ENCODE measurements at regions not wholly inside any gene's neighbourhood (a gene's known extent, or its start where the extent isn't known, plus 50 kb on each side); places are given as distances from the start of the nearest gene placed in this dataset.
"Not testable (repeated sequence)": the region's sequence is repeated elsewhere in the genome, so short reads cannot be mapped to it uniquely, and the experiment has no call there.

- CTCF ChIA-PET, result no interaction called here
Measured at GRCh38 chr21:8991968-8992621, 1529.3 kb upstream of the TPTE start.

DNA sequence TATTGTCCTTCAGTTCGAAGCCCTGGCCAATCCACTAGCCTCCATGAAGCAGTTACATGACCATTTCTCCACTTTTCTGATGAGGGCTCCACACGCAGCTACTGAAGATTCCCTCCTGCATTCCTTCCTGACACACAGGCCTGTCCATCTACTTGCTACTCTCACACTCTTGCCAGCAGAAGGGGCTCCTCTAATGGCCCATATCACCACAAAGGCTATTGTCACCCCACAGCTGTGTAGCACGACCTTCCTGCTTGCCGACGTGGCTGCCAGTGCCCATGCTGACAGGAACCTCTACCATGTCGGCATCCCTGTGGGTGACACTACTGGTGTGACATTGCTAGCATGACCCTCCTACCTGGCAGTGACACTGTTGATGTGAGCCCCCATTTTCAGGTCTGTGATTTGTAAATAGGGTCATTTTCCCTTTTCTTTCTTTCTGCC, 1528.6 kb upstream of the TPTE start:
- DNase-seq (ENCODE audit: extremely low spot score), result no peak
- ChIA-PET POLR2A (no interaction called here), CTCF (no interaction called here)
- TF ChIP-seq CTCF (IDR thresholded peaks at IDR 0.05; ENCODE audit: control extremely low read depth, extremely low read depth, low read depth, missing control alignments), result no peak

More at GRCh38 chr21:8991968-8992621, 1529.3 kb upstream of the TPTE start:
- no peak for TF ChIP-seq CTCF (IDR thresholded peaks at IDR 0.05; ENCODE audit: control extremely low read depth, extremely low read depth, low read depth, missing control alignments)
- POLR2A ChIA-PET, result no interaction called here
- no peak for DNase-seq (ENCODE audit: extremely low spot score)

GRCh38 chr21:8993284-8993942, 1528.0 kb upstream of the TPTE start:
- ChIA-PET CTCF (no interaction called here), POLR2A (no interaction called here)
- TF ChIP-seq CTCF (IDR thresholded peaks at IDR 0.05; ENCODE audit: control extremely low read depth, extremely low read depth, low read depth, missing control alignments), result no peak
- no peak for DNase-seq (ENCODE audit: extremely low spot score)

- DNase-seq (ENCODE audit: extremely low spot score), result no peak
- no peak for TF ChIP-seq CTCF (IDR thresholded peaks at IDR 0.05; ENCODE audit: control extremely low read depth, extremely low read depth, low read depth, missing control alignments)
- ChIA-PET CTCF (no interaction called here), POLR2A (no interaction called here)
Measured at GRCh38 chr21:8993943-8994639, 1527.3 kb upstream of the TPTE start.

GRCh38 chr21:8994640-8995511, 1526.5 kb upstream of the TPTE start:
- no peak for TF ChIP-seq CTCF (IDR thresholded peaks at IDR 0.05; ENCODE audit: control extremely low read depth, extremely low read depth, low read depth, missing control alignments)
- no peak for DNase-seq (ENCODE audit: extremely low spot score)
- ChIA-PET POLR2A (no interaction called here), CTCF (no interaction called here)

DNA sequence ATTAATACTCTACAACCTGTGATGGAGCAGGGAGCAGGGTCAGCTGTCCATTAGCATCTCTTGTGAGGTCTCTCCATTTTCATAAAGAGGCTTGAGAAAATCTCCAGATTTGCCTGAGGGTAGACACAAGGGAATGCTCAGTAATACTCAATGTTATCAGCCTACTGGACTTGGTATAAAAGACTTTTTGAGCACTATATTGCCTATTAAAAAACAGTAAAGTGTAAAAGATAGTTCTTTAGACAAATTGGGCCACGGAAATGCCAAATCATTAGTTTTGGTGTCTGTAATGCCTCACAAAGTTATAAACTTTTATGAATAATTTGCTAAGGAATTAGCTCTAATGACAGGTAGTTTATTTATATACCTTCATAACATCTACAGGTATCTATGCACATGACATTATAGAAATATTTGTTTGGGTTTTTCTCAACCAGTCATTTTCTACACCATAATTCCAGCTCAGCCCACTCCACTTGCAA, 1524.9 kb upstream of the TPTE start:
- CTCF ChIA-PET, result not testable (repeated sequence)

More for the DNA sequence above, 1524.9 kb upstream of the TPTE start:
- DNase-seq (ENCODE audit: extremely low spot score); POLR2A ChIA-PET: not testable (repeated sequence)
